HEK293 (cell line): ENCODE measurements at regions not wholly inside any gene's neighbourhood (a gene's known extent, or its start where the extent isn't known, plus 50 kb on each side); places are given as distances from the start of the nearest gene placed in this dataset.

Source experiments
- CTCF ChIA-PET: fragments of 350-600 bp; formaldehyde crosslinking; extraction: SDS; loops from one replicate; lab custom pipeline; 2021; ENCODE audit warnings: antibody characterized with exemption; lab: Yijun Ruan, JAX
- POLR2A ChIA-PET: fragments of 300-600 bp; formaldehyde crosslinking; extraction: SDS; loops from one replicate; lab custom pipeline; 2020; ENCODE audit warnings: antibody characterized with exemption, inconsistent platforms; lab: Yijun Ruan, JAX
- H3K27ac ChIP-seq: fragments of 200-500 bp; sonication (Bioruptor generic); 2 replicates; pipeline ENCODE4 v1.5.1; 2014; ENCODE audit warnings: low read depth, low read length, control low read depth, inconsistent platforms; ENCODE audit errors: extremely low read depth
- H3K36me3 ChIP-seq, 2 experiments: fragments of 200-500 bp in 1 of 2; sonication (Bioruptor generic) in 1 of 2; 1 replicate in 1 of 2; 2 replicates in 1 of 2; pipeline ENCODE4 v1.5.1; 2014 to 2017; ENCODE audit warnings: inconsistent platforms in 2 of 2, low read length in 2 of 2; ENCODE audit not compliant: control insufficient read depth in 2 of 2, insufficient read depth in 1 of 2
- H3K4me1 ChIP-seq: fragments of 200-500 bp; sonication (Bioruptor generic); 2 replicates; pipeline ENCODE4 v1.5.1; 2014; ENCODE audit warnings: mild to moderate bottlenecking, low read length, inconsistent platforms; ENCODE audit not compliant: control insufficient read depth, insufficient read depth
- H3K4me3 ChIP-seq: 2 replicates; pipeline ENCODE4 v1.5.1; 2011; ENCODE audit warnings: low read depth, mild to moderate bottlenecking, control low read depth, low read length, moderate library complexity
- H3K9me3 ChIP-seq: fragments of 200-500 bp; sonication (Bioruptor generic); 2 replicates; pipeline ENCODE4 v1.5.1; 2014; ENCODE audit warnings: low read depth, low read length, inconsistent platforms; ENCODE audit not compliant: control insufficient read depth, insufficient read depth
- FEZF1 ChIP-seq: fragments of 450-650 bp; formaldehyde crosslinking; IDR thresholded peaks from 2 replicates; pipeline ENCODE4 v1.5.1; 2016; ENCODE audit warnings: missing biosample characterization, missing genetic modification characterization
- HOXD13 ChIP-seq: sonication (generic); formaldehyde crosslinking; IDR thresholded peaks from 2 replicates; pipeline ENCODE4 v1.8.0; 2022; ENCODE audit warnings: missing genetic modification reagents, borderline replicate concordance
- INSM2 ChIP-seq: fragments of 450-650 bp; formaldehyde crosslinking; IDR thresholded peaks from 2 replicates; pipeline ENCODE4 v1.5.1; 2016; ENCODE audit warnings: missing biosample characterization, missing genetic modification characterization
- KLF7 ChIP-seq: fragments of 450-650 bp; formaldehyde crosslinking; IDR thresholded peaks from 2 replicates; pipeline ENCODE4 v1.5.1; 2016; ENCODE audit warnings: missing biosample characterization, missing genetic modification characterization, borderline replicate concordance
- MYNN ChIP-seq: fragments of 450-650 bp; formaldehyde crosslinking; IDR thresholded peaks from 2 replicates; pipeline ENCODE4 v1.5.1; 2016; ENCODE audit warnings: missing biosample characterization, missing genetic modification characterization, borderline replicate concordance
- MZF1 ChIP-seq: fragments of 450-650 bp; formaldehyde crosslinking; IDR thresholded peaks from 2 replicates; pipeline ENCODE4 v1.5.1; 2017; ENCODE audit warnings: missing biosample characterization, missing genetic modification characterization, borderline replicate concordance
- REST ChIP-seq: fragments of 450-650 bp; formaldehyde crosslinking; IDR thresholded peaks from 2 replicates; pipeline ENCODE4 v1.5.1; 2016; ENCODE audit warnings: missing biosample characterization, missing genetic modification characterization
- SCRT1 ChIP-seq: fragments of 450-650 bp; formaldehyde crosslinking; IDR thresholded peaks from 2 replicates; pipeline ENCODE4 v1.5.1; 2016; ENCODE audit warnings: missing biosample characterization, missing genetic modification characterization, borderline replicate concordance
- WT1 ChIP-seq: fragments of 450-650 bp; formaldehyde crosslinking; IDR thresholded peaks from 2 replicates; pipeline ENCODE4 v1.5.1; 2016; ENCODE audit warnings: missing biosample characterization, missing genetic modification characterization
- ZBTB8A ChIP-seq: fragments of 450-650 bp; formaldehyde crosslinking; IDR thresholded peaks from 2 replicates; pipeline ENCODE4 v1.5.1; 2016; ENCODE audit warnings: missing biosample characterization, missing genetic modification characterization
- ZFHX2 ChIP-seq: fragments of 450-650 bp; formaldehyde crosslinking; conservative IDR thresholded peaks from 2 replicates; pipeline ENCODE4 v1.5.1; 2016; ENCODE audit warnings: missing biosample characterization, missing genetic modification characterization
- ZNF10 ChIP-seq: fragments of 450-650 bp; formaldehyde crosslinking; IDR thresholded peaks from 2 replicates; pipeline ENCODE4 v1.5.1; 2017; ENCODE audit warnings: missing biosample characterization, missing genetic modification characterization
- ZNF140 ChIP-seq: fragments of 450-650 bp; formaldehyde crosslinking; IDR thresholded peaks from 2 replicates; pipeline ENCODE4 v1.5.1; 2016; ENCODE audit warnings: missing biosample characterization, missing genetic modification characterization
- ZNF202 ChIP-seq: fragments of 450-650 bp; formaldehyde crosslinking; IDR thresholded peaks from 2 replicates; pipeline ENCODE4 v1.5.1; 2016; ENCODE audit warnings: missing biosample characterization, missing genetic modification characterization, borderline replicate concordance
- ZNF24 ChIP-seq: fragments of 450-650 bp; formaldehyde crosslinking; IDR thresholded peaks from 2 replicates; pipeline ENCODE4 v1.5.1; 2016; ENCODE audit warnings: missing biosample characterization, missing genetic modification characterization
- ZNF335 ChIP-seq: fragments of 450-650 bp; formaldehyde crosslinking; conservative IDR thresholded peaks from 2 replicates; pipeline ENCODE4 v1.5.1; 2016; ENCODE audit warnings: missing biosample characterization, missing genetic modification characterization
- ZNF391 ChIP-seq: fragments of 450-650 bp; formaldehyde crosslinking; IDR thresholded peaks from 2 replicates; pipeline ENCODE4 v1.5.1; 2016; ENCODE audit warnings: low read depth, missing biosample characterization, missing genetic modification characterization, borderline replicate concordance
- ZNF558 ChIP-seq: fragments of 450-650 bp; formaldehyde crosslinking; IDR thresholded peaks from 2 replicates; pipeline ENCODE4 v1.5.1; 2016; ENCODE audit warnings: missing biosample characterization, missing genetic modification characterization
- ZNF623 ChIP-seq: fragments of 450-650 bp; formaldehyde crosslinking; IDR thresholded peaks from 2 replicates; pipeline ENCODE4 v1.5.1; 2016; ENCODE audit warnings: missing biosample characterization, missing genetic modification characterization
- ZNF639 ChIP-seq: fragments of 450-650 bp; formaldehyde crosslinking; IDR thresholded peaks from 2 replicates; pipeline ENCODE4 v1.5.1; 2016; ENCODE audit warnings: missing biosample characterization, missing genetic modification characterization
- ZNF660 ChIP-seq: fragments of 450-650 bp; IDR thresholded peaks from 2 replicates; pipeline ENCODE4 v1.5.1; 2018; ENCODE audit warnings: missing biosample characterization, mild to moderate bottlenecking, missing genetic modification characterization
- ZNF76 ChIP-seq: fragments of 450-650 bp; formaldehyde crosslinking; IDR thresholded peaks from 2 replicates; pipeline ENCODE4; 2016; ENCODE audit warnings: low read depth, missing biosample characterization, missing genetic modification characterization, borderline replicate concordance
- ZNF777 ChIP-seq: fragments of 450-650 bp; formaldehyde crosslinking; IDR thresholded peaks from 2 replicates; pipeline ENCODE4 v1.5.1; 2017; ENCODE audit warnings: missing biosample characterization, missing genetic modification characterization, borderline replicate concordance
- ZNF830 ChIP-seq: fragments of 450-650 bp; IDR thresholded peaks from 2 replicates; pipeline ENCODE4 v1.5.0; 2018; ENCODE audit warnings: missing biosample characterization, missing genetic modification characterization, low read depth, mild to moderate bottlenecking, moderate library complexity
- ZNF843 ChIP-seq: fragments of 450-650 bp; formaldehyde crosslinking; IDR thresholded peaks from 2 replicates; pipeline ENCODE4 v1.5.1; 2016; ENCODE audit warnings: missing biosample characterization, missing genetic modification characterization

- no peak for TF ChIP-seq REST (tag by site-specific recombination)
- no peak for TF ChIP-seq ZNF335 (tag by site-specific recombination)
- no peak for TF ChIP-seq MYNN (tag by site-specific recombination)
- TF ChIP-seq ZNF24 (tag by site-specific recombination) = no peak
- Histone ChIP-seq H3K27ac (no peak overlapping the region), H3K4me1 (peaks cover 5% of the 10 kb centered on the region), H3K9me3 (no peaks in the 10 kb centered on the region), H3K4me3 (no peak overlapping the region), H3K36me3 (no peaks in the 10 kb centered on the region)
- ChIA-PET CTCF (interaction anchor here (0.8 to 1.4 kb wide), 4 partner anchors 8 to 44 kb away, joined by 3 to 5 read pairs (median 4); no protein-coding TSS in a partner anchor), POLR2A (no interaction called here)
Observed at GRCh38 chr6:125357515-125358256, 55.9 kb upstream of the HDDC2 start.

- Histone ChIP-seq H3K4me3 (no peak overlapping the region), H3K27ac (no peak overlapping the region), H3K9me3 (no peaks in the 10 kb centered on the region), H3K4me1 (peaks cover 7% of the 10 kb centered on the region), H3K36me3 (no peaks in the 10 kb centered on the region)
- no peak for TF ChIP-seq HOXD13 (CRISPR knock-in tag)
- no peak for TF ChIP-seq ZNF202
- no peak for TF ChIP-seq ZNF558 (tag by site-specific recombination)
- no peak for TF ChIP-seq ZNF623 (tag by site-specific recombination)
- POLR2A ChIA-PET = no interaction called here
- CTCF ChIA-PET = interaction anchor here (0.6 kb wide), 1 partner anchor 16 kb away, joined by 3 read pairs; no protein-coding TSS in a partner anchor
Observed at GRCh38 chr6:125358898-125359297, 57.1 kb upstream of the HDDC2 start.

- CTCF ChIA-PET = interaction anchor here (0.5 to 2.7 kb wide), 10 partner anchors 45 to 632 kb away, joined by 3 to 15 read pairs (median 4); no protein-coding TSS in a partner anchor
- Histone ChIP-seq H3K27ac (no peak overlapping the region), H3K4me1 (peaks cover 9% of the 10 kb centered on the region), H3K9me3 (no peaks in the 10 kb centered on the region), H3K4me3 (no peak overlapping the region), H3K36me3 (no peaks in the 10 kb centered on the region)
- POLR2A ChIA-PET = no interaction called here
- TF ChIP-seq ZNF777 (no peak), WT1 (tag by site-specific recombination) (no peak), ZNF140 (tag by site-specific recombination) (no peak), ZNF623 (tag by site-specific recombination) (no peak), KLF7 (tag by site-specific recombination) (no peak), ZNF843 (tag by site-specific recombination) (0 out of 2 replicates have a peak, but pooled peaks have one; percentile 21), MZF1 (no peak), SCRT1 (tag by site-specific recombination) (no peak), INSM2 (no peak), FEZF1 (tag by site-specific recombination) (peak; percentile 64), ZNF639 (no peak), ZBTB8A (tag by site-specific recombination) (peak; percentile 37), ZNF660 (tag by site-specific recombination) (no peak), ZFHX2 (no peak), ZNF76 (tag by site-specific recombination) (no peak), ZNF10 (tag by site-specific recombination) (no peak), ZNF830 (tag by site-specific recombination) (no peak), ZNF391 (tag by site-specific recombination) (no peak)
Observed at GRCh38 chr6:125361868-125362267, 60.1 kb upstream of the HDDC2 start.
